B cell (primary cell): ENCODE measurements at regions not wholly inside any gene's neighbourhood (a gene's known extent, or its start where the extent isn't known, plus 50 kb on each side); places are given as distances from the start of the nearest gene placed in this dataset.

Experiments used
- EZH2 ChIP-seq: IDR thresholded peaks from 2 replicates; pipeline ENCODE4 v1.6.1; 2012; ENCODE audit warnings: borderline replicate concordance, low read depth, mild to moderate bottlenecking, moderate library complexity, low read length; ENCODE audit not compliant: insufficient read depth, poor library complexity, severe bottlenecking
- TF ChIP-seq, protein P1 (sequence below): fragments of 200-600 bp; IDR thresholded peaks from one replicate; pipeline ENCODE4 v1.8.0; 2022; ENCODE audit warnings: antibody characterized with exemption, mild to moderate bottlenecking

DNA sequence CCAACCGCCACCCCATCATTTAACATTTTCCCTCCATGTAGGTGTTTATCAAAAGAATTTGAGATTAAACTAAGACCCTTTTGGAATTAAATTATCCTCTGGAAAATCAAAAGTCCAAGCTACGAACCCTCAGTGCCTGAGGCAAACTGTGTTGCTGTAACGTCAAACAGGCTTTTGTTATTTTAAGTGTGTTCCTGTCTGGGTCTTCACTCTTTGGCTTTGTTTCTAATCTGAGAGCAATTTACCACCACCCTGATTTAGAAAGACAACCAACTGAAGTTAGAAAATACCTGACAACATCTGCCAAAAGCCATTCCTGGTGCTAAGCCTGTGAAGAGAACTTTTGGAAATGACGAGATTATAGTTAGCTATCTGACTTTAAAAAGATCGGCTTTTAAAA, 199.9 kb downstream of the DIRAS2 start:
- TF ChIP-seq, protein P1, sequence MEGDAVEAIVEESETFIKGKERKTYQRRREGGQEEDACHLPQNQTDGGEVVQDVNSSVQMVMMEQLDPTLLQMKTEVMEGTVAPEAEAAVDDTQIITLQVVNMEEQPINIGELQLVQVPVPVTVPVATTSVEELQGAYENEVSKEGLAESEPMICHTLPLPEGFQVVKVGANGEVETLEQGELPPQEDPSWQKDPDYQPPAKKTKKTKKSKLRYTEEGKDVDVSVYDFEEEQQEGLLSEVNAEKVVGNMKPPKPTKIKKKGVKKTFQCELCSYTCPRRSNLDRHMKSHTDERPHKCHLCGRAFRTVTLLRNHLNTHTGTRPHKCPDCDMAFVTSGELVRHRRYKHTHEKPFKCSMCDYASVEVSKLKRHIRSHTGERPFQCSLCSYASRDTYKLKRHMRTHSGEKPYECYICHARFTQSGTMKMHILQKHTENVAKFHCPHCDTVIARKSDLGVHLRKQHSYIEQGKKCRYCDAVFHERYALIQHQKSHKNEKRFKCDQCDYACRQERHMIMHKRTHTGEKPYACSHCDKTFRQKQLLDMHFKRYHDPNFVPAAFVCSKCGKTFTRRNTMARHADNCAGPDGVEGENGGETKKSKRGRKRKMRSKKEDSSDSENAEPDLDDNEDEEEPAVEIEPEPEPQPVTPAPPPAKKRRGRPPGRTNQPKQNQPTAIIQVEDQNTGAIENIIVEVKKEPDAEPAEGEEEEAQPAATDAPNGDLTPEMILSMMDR = no peak
- TF ChIP-seq EZH2 = no peak
